Activated CD8-positive, alpha-beta memory T cell treated with anti-CD3 and anti-CD28 coated beads, Interleukin-2, amount 10 ng/mL, durations not matched to agents 7 days and 5 days (primary cell): ENCODE measurements at regions not wholly inside any gene's neighbourhood (a gene's known extent, or its start where the extent isn't known, plus 50 kb on each side); places are given as distances from the start of the nearest gene placed in this dataset.
A peak's percentile ranks its signal among the peaks of the same experiment; 100 is the strongest.
"Not testable (repeated sequence)": the region's sequence is repeated elsewhere in the genome, so short reads cannot be mapped to it uniquely, and the experiment has no call there.

Experiments
- ATAC-seq: fragments of 150-1000 bp; cut with Tn5 transposase; one replicate; pipeline ENCODE4 v1.10.0; 2021; ENCODE audit warnings: moderate library complexity
- CTCF ChIA-PET: fragments of 350-600 bp; sonication (Branson Sonifier 250); formaldehyde crosslinking; loops from one replicate; lab custom pipeline; 2021; ENCODE audit warnings: antibody characterized with exemption; lab: Charles Lee
- DNase-seq: peaks from one replicate; pipeline ENCODE4 v3.0.0-alpha.2; 2020
- H3K27ac Mint-ChIP-seq: one replicate; pipeline ENCODE4 v1.8.0; 2021; ENCODE audit warnings: mild to moderate bottlenecking, mixed read lengths
- H3K27me3 Mint-ChIP-seq: one replicate; pipeline ENCODE4 v1.8.0; 2021; ENCODE audit warnings: mixed read lengths
- H3K36me3 Mint-ChIP-seq: one replicate; pipeline ENCODE4 v1.8.0; 2021; ENCODE audit warnings: mild to moderate bottlenecking, mixed read lengths
- H3K4me1 Mint-ChIP-seq: one replicate; pipeline ENCODE4 v1.8.0; 2021; ENCODE audit warnings: mixed read lengths
- H3K4me3 Mint-ChIP-seq: one replicate; pipeline ENCODE4 v1.8.0; 2021; ENCODE audit warnings: mild to moderate bottlenecking, moderate library complexity, mixed read lengths
- H3K9me3 Mint-ChIP-seq: one replicate; pipeline ENCODE4 v1.8.0; 2022; ENCODE audit warnings: low read depth, mixed read lengths

- CTCF ChIA-PET, H3K4me1 Mint-ChIP-seq: not testable (repeated sequence)
- peaks cover 15% of the 10 kb centered on the region for H3K27me3 Mint-ChIP-seq
These were observed 63.5 kb downstream of the UNC93B1 start for GRCh38 chr11:67940440-67940839.

GRCh38 chr11:67938964-67939363, 64.9 kb downstream of the UNC93B1 start:
- not testable (repeated sequence) for H3K4me3 Mint-ChIP-seq, H3K27ac Mint-ChIP-seq, ATAC-seq

More at GRCh38 chr11:67940440-67940839, 63.5 kb downstream of the UNC93B1 start:
- H3K9me3 Mint-ChIP-seq, DNase-seq, H3K36me3 Mint-ChIP-seq, H3K27ac Mint-ChIP-seq, H3K4me3 Mint-ChIP-seq, ATAC-seq: not testable (repeated sequence)

GRCh38 chr11:67938371-67938770, 65.5 kb downstream of the UNC93B1 start:
- ATAC-seq, H3K4me3 Mint-ChIP-seq, H3K36me3 Mint-ChIP-seq, H3K4me1 Mint-ChIP-seq, CTCF ChIA-PET, H3K9me3 Mint-ChIP-seq, H3K27ac Mint-ChIP-seq, DNase-seq: not testable (repeated sequence)
- H3K27me3 Mint-ChIP-seq, result peaks cover 20% of the 10 kb centered on the region

More at GRCh38 chr11:67938964-67939363, 64.9 kb downstream of the UNC93B1 start:
- CTCF ChIA-PET, H3K4me1 Mint-ChIP-seq, H3K9me3 Mint-ChIP-seq, DNase-seq, H3K36me3 Mint-ChIP-seq: not testable (repeated sequence)
- H3K27me3 Mint-ChIP-seq, result peaks cover 16% of the 10 kb centered on the region

GRCh38 chr11:67923565-67923964, 80.3 kb downstream of the UNC93B1 start:
- CTCF ChIA-PET, H3K36me3 Mint-ChIP-seq, ATAC-seq, H3K9me3 Mint-ChIP-seq, DNase-seq, H3K4me3 Mint-ChIP-seq, H3K27ac Mint-ChIP-seq: not testable (repeated sequence)
- Mint-ChIP-seq H3K4me1 (peaks cover 12% of the 10 kb centered on the region), H3K27me3 (peaks cover 27% of the 10 kb centered on the region)

GRCh38 chr11:67920546-67920945, 83.4 kb downstream of the UNC93B1 start:
- peak overlapping the region; percentile 4 for H3K27ac Mint-ChIP-seq
- DNase-seq, result peak; percentile 49
- H3K9me3 Mint-ChIP-seq, CTCF ChIA-PET, H3K36me3 Mint-ChIP-seq, ATAC-seq: not testable (repeated sequence)
- peaks cover 26% of the 10 kb centered on the region for H3K27me3 Mint-ChIP-seq
- peak overlapping the region; percentile 20 for H3K4me3 Mint-ChIP-seq
- peaks cover 12% of the 10 kb centered on the region for H3K4me1 Mint-ChIP-seq

GRCh38 chr11:67912184-67912583, 91.7 kb downstream of the UNC93B1 start:
- H3K4me1 Mint-ChIP-seq, H3K4me3 Mint-ChIP-seq, DNase-seq, CTCF ChIA-PET, H3K36me3 Mint-ChIP-seq, H3K27ac Mint-ChIP-seq, H3K9me3 Mint-ChIP-seq, ATAC-seq: not testable (repeated sequence)
- H3K27me3 Mint-ChIP-seq, result peaks cover 29% of the 10 kb centered on the region

GRCh38 chr11:67911211-67911610, 92.7 kb downstream of the UNC93B1 start:
- H3K9me3 Mint-ChIP-seq, DNase-seq, H3K4me1 Mint-ChIP-seq, H3K27ac Mint-ChIP-seq, ATAC-seq, CTCF ChIA-PET, H3K4me3 Mint-ChIP-seq, H3K36me3 Mint-ChIP-seq: not testable (repeated sequence)
- H3K27me3 Mint-ChIP-seq, result peaks cover 28% of the 10 kb centered on the region

GRCh38 chr11:67910803-67911202, 93.1 kb downstream of the UNC93B1 start:
- DNase-seq, H3K4me3 Mint-ChIP-seq, H3K4me1 Mint-ChIP-seq, ATAC-seq, CTCF ChIA-PET, H3K9me3 Mint-ChIP-seq, H3K36me3 Mint-ChIP-seq, H3K27ac Mint-ChIP-seq: not testable (repeated sequence)
- H3K27me3 Mint-ChIP-seq, result peaks cover 27% of the 10 kb centered on the region

GRCh38 chr11:67906969-67907368, 96.9 kb downstream of the UNC93B1 start:
- H3K4me3 Mint-ChIP-seq, H3K27me3 Mint-ChIP-seq, H3K27ac Mint-ChIP-seq: not testable (repeated sequence)

GRCh38 chr11:67899462-67899861, 104.4 kb downstream of the UNC93B1 start:
- H3K36me3 Mint-ChIP-seq, H3K4me1 Mint-ChIP-seq, H3K27ac Mint-ChIP-seq, H3K27me3 Mint-ChIP-seq, ATAC-seq, H3K4me3 Mint-ChIP-seq, H3K9me3 Mint-ChIP-seq, CTCF ChIA-PET, DNase-seq: not testable (repeated sequence)

More at GRCh38 chr11:67906969-67907368, 96.9 kb downstream of the UNC93B1 start:
- CTCF ChIA-PET, H3K9me3 Mint-ChIP-seq, H3K36me3 Mint-ChIP-seq, H3K4me1 Mint-ChIP-seq, ATAC-seq, DNase-seq: not testable (repeated sequence)

GRCh38 chr11:67893487-67893886, 110.4 kb downstream of the UNC93B1 start:
- H3K27ac Mint-ChIP-seq, CTCF ChIA-PET, DNase-seq, H3K9me3 Mint-ChIP-seq, H3K36me3 Mint-ChIP-seq, H3K4me3 Mint-ChIP-seq, H3K27me3 Mint-ChIP-seq, ATAC-seq, H3K4me1 Mint-ChIP-seq: not testable (repeated sequence)

GRCh38 chr11:67889646-67890045, 114.3 kb downstream of the UNC93B1 start:
- H3K4me3 Mint-ChIP-seq, CTCF ChIA-PET, ATAC-seq, DNase-seq, H3K27ac Mint-ChIP-seq, H3K9me3 Mint-ChIP-seq, H3K4me1 Mint-ChIP-seq, H3K36me3 Mint-ChIP-seq: not testable (repeated sequence)
- H3K27me3 Mint-ChIP-seq, result peaks cover 16% of the 10 kb centered on the region

GRCh38 chr11:67888056-67888455, 115.8 kb downstream of the UNC93B1 start:
- H3K4me3 Mint-ChIP-seq, H3K27ac Mint-ChIP-seq, DNase-seq, CTCF ChIA-PET, ATAC-seq, H3K9me3 Mint-ChIP-seq, H3K36me3 Mint-ChIP-seq: not testable (repeated sequence)
- H3K27me3 Mint-ChIP-seq, result peaks cover 24% of the 10 kb centered on the region
- H3K4me1 Mint-ChIP-seq, result peaks cover 12% of the 10 kb centered on the region

GRCh38 chr11:67886672-67887071, 117.2 kb downstream of the UNC93B1 start:
- peaks cover 27% of the 10 kb centered on the region for H3K27me3 Mint-ChIP-seq
- peaks cover 12% of the 10 kb centered on the region for H3K4me1 Mint-ChIP-seq
- CTCF ChIA-PET, result interaction anchor here (1.9 kb wide), 1 partner anchor 69 kb away, joined by 6 read pairs; no protein-coding TSS in a partner anchor
- not testable (repeated sequence) for H3K9me3 Mint-ChIP-seq, ATAC-seq, DNase-seq, H3K4me3 Mint-ChIP-seq, H3K36me3 Mint-ChIP-seq, H3K27ac Mint-ChIP-seq
